Fibroblast of lung (primary cell): ENCODE measurements at regions not wholly inside any gene's neighbourhood (a gene's known extent, or its start where the extent isn't known, plus 50 kb on each side); places are given as distances from the start of the nearest gene placed in this dataset.

ENCODE experiments used
- EZH2 ChIP-seq: IDR thresholded peaks from 2 replicates; pipeline ENCODE4 v1.5.1; 2012; ENCODE audit warnings: low read length, control low read depth, mild to moderate bottlenecking; ENCODE audit errors: missing control alignments
- TF ChIP-seq, protein P1 (sequence below), 2 donors: IDR thresholded peaks in 1 of 2; conservative IDR thresholded peaks in 1 of 2; 1 replicate in 1 of 2; 2 replicates in 1 of 2; pipeline ENCODE4 v1.5.1; 2011 to 2012; ENCODE audit warnings: low read length in 2 of 2, control low read depth in 1 of 2, inconsistent platforms in 1 of 2, low read depth in 1 of 2, mild to moderate bottlenecking in 1 of 2

DNA sequence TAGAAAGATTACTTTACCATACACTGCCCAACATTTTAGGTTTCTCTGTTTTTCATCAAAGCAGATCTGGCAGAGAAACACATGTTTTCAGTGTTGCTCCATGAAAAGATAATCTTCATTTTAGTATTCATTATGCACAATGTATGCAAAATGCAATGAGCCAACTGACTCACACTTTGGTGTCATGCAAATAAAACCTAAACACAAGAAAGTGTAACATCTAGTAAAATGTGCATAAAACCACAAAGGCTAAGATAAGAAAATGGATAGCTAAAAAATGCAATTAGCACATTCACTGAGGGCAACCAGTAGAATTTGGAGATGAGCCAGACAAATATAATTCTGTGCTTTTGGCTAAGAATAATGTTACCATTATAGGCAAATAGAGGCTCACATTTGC, 203.5 kb upstream of the UBE2E3 start:
- no peak for TF ChIP-seq EZH2
- TF ChIP-seq, protein P1, sequence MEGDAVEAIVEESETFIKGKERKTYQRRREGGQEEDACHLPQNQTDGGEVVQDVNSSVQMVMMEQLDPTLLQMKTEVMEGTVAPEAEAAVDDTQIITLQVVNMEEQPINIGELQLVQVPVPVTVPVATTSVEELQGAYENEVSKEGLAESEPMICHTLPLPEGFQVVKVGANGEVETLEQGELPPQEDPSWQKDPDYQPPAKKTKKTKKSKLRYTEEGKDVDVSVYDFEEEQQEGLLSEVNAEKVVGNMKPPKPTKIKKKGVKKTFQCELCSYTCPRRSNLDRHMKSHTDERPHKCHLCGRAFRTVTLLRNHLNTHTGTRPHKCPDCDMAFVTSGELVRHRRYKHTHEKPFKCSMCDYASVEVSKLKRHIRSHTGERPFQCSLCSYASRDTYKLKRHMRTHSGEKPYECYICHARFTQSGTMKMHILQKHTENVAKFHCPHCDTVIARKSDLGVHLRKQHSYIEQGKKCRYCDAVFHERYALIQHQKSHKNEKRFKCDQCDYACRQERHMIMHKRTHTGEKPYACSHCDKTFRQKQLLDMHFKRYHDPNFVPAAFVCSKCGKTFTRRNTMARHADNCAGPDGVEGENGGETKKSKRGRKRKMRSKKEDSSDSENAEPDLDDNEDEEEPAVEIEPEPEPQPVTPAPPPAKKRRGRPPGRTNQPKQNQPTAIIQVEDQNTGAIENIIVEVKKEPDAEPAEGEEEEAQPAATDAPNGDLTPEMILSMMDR (conservative IDR thresholded peaks at IDR 0.05 in 1 of 2, IDR thresholded peaks at IDR 0.05 in 1 of 2; ENCODE audit: low read depth in 1 of 2, low read length in 2 of 2), result no peak
